ENCODE measurements at regions not wholly inside any gene's neighbourhood (a gene's known extent, or its start where the extent isn't known, plus 50 kb on each side); places are given as distances from the start of the nearest gene placed in this dataset.
"Not testable (repeated sequence)": the region's sequence is repeated elsewhere in the genome, so short reads cannot be mapped to it uniquely, and the experiment has no call there.

DNA sequence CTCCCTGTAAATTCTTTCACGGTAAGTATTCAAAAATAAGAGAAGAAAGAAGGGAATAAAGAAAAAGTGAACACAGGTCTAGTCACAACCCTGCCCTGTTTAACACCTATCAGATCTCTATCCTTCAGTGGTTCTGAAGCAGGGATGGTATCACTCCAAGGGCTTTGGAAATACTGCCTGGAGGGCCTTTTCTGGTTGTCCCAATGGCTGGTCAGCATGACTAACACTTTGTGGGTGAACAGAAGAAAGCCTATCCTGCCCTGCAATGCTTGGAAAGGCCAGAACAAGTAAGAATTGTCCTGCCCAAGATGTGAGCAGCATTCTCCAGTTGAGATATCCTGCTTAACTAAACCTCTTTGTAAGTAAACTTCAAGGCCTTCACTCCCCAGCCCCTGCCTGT, 124.9 kb downstream of the TMEM167A start:
- DNase-seq = no peak

- DNase-seq = not testable (repeated sequence)
These were observed 132.9 kb downstream of the TMEM167A start for GRCh38 chr5:82944267-82944666.

- DNase-seq = no peak
These were observed 134.9 kb downstream of the TMEM167A start for GRCh38 chr5:82942083-82942881.

- DNase-seq = no peak
These were observed 138.1 kb downstream of the TMEM167A start for GRCh38 chr5:82938901-82939725.

DNA sequence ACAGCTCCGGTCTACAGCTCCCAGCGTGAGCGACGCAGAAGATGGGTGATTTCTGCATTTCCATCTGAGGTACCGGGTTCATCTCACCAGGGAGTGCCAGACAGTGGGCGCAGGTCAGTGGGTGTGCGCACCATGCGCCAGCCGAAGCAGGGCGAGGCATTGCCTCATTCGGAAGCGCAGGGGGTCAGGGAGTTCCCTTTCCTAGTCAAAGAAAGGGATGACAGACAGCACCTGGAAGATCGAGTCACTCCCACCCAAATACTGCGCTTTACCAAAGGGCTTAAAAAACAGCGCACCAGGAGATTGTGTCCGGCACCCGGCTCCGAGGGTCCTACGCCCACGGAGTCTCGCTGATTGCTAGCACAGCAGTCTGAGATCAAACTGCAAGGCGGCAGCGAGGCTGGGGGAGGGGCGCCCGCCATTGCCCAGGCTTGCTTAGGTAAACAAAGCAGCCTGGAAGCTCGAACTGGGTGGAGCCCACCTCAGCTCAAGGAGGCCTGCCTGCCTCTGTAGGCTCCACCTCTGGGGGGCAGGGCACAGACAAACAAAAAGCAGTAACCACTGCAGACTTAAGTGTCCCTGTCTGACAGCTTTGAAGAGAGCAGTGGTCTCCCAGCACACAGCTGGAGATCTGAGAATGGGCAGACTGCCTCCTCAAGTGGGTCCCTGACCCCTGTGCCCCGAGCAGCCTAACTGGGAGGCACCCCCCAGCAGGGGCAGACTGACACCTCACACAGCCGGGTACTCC, 144.5 kb downstream of the TMEM167A start:
- not testable (repeated sequence) for DNase-seq

DNA sequence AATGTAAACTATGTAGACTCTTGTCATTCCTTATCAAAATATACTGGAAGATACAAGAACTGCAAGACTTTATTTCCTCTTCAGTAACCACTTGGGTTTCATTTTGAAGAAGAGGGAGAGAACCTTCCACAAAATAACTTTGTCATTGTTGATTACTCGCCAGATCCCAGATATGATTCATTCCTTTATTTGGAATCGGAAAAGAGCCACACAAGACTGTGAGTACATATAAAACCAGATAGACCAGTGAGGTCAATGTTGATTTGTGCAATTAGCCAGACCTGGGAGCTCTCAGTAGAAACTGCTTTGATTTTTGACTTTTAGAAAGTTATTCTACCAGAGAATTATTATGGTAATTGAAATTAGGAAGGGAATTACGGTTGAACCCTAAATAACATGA, 146.1 kb downstream of the TMEM167A start:
- no peak for DNase-seq

- no peak for DNase-seq
These were observed 152.2 kb downstream of the TMEM167A start for GRCh38 chr5:82925061-82925411.

DNA sequence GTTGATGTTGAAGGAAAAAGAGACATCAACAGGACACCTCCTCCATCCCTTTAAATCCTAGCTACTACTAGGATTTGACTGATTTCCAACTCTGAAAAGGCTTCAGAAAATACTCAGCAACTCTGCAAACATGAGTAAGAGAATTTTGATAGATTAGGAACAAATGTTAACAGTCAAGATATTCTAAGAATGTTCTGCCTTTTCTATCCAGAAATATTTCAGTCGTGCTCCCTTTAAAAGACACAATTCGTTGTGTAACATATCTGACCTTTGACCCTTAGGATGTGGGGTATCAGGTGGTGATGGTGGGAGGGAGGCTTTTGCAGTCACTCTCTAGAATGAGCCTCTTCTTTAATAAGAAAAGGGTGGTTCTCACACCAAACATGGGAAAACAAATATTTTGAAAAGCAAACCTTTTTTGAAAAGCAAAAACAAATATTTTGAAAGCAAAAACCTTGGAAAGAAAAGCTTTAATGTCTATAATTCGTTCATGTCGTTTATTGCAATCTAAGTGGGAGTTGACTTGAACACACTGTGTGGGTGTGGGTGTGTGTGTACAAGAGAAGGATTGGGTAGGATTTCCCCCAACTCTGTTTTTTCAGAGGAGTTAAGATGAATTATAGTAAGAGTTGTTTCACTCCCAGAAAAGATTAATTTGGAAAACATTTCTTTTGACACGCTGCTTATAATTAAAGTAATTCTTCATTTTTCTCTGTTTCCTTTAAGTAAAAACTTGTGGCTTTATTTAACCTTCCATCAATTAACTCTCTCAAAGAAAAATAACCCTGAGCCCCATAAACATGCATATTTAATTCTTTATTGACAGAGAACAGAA, 152.8 kb downstream of the TMEM167A start:
- no peak for DNase-seq

- DNase-seq = no peak
These were observed 155.0 kb downstream of the TMEM167A start for GRCh38 chr5:82922086-82922734.

GRCh38 chr5:82918311-82919031, 158.7 kb downstream of the TMEM167A start:
- DNase-seq = no peak

DNA sequence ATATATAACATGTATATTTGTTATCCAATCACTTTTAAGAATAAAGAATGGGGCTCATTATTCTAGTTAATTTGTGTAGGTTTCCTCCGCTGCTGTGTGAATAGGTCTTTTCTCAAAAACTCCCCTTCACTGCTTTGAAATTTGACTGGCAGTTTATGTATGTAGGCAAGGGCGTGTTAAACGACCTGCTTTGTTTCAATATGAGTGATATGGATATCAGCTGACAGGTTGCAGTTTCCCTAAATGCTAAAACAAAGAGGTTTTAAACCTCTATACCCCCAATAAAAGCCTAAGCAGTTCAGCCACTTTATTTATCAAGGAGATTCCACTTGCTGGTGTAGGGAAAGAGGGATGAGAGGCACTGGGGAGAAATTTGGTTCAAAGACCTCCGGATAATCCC, 159.6 kb downstream of the TMEM167A start:
- DNase-seq = peak; percentile 10

DNA sequence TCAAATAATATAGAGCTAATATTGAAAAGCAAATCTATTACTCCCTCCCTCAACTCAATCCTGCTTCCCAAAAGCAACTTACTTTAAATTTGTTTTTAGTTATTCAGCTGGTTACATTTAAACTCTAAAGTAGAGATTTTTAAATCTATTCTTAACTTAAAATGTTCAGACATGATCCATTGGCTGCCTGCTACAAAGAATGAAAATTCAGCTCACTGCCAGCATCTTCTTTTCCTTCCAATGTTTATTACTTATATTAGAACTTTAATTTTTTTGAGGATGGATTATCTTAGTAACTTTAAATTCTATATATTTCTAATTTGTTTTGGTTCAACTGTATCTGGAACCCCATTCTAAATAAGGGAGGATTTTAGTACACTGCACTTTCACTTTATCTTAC, 163.2 kb downstream of the TMEM167A start:
- no peak for DNase-seq

- no peak for DNase-seq
These were observed 164.7 kb downstream of the TMEM167A start for GRCh38 chr5:82912462-82912861.

DNA sequence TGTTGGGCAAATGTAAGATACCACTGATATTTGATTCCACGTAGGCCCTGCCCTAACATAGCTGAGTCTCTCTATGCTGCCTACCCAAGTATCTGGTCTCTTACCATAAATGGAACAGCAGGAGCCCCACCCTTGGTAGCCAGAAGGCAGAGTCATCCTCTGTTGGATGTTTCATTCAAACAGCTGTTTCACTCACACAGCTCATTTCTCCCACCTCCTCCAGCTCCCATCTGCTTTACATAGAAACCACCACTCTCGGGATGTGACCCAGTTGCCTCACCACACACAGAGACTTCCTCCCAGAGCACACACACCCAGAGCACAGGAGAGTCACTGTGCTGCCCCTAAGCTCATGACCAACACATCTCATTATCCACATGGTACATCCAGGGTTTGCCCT, 165.3 kb downstream of the TMEM167A start:
- peak; percentile 3 for DNase-seq

DNA sequence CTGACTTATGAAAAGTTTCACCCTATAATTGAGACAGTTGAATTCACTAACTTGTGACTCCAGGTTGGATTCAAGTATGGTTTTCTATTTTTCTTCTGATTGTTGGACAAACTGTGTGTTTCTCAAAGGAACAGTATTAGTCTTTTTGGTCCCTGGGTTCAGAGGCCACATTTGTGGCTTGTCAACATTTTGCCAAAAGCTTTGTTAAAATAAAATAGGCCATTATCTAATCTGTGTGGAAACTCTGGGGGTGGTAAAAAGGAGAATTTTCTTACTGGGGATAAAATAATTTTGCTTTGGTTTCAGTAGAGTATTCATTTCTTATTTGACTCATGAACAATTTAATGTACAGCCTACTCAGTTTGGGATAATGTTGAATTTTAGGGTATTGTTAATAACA, 166.3 kb downstream of the TMEM167A start:
- DNase-seq = no peak

GRCh38 chr5:82910491-82910890, 166.7 kb downstream of the TMEM167A start:
- DNase-seq = no peak

GRCh38 chr5:82909771-82910170, 167.4 kb downstream of the TMEM167A start:
- no peak for DNase-seq

GRCh38 chr5:82905986-82906385, 171.2 kb downstream of the TMEM167A start:
- no peak for DNase-seq

DNA sequence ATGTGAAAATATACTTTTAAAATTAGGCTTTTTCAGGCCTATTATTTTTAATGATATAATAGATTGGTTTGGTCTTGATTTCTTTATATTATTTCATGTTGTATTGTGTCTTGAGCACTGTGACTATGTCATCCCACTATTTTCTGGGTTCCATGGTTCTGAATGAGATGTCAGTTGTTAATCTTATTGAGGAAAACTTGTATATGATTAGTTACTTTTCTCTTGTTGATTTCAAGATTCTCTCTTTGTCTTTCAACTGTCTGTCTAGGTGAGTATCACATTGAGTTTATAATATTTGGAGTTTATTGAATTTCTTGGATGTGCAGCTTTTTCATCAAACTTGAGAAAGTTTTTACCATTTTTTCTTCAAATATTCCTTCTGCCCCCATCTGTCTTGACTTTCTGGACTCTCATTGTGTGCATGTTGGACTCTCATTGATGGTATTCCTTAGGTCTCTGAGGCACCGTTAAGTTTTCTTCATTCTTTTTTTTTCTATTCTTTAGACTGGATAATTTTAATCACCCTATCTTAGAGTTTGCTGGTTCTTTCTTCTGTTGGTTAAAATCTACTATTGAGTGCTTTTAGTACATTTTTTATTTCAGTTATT, 175.8 kb downstream of the TMEM167A start:
- DNase-seq = no peak

DNA sequence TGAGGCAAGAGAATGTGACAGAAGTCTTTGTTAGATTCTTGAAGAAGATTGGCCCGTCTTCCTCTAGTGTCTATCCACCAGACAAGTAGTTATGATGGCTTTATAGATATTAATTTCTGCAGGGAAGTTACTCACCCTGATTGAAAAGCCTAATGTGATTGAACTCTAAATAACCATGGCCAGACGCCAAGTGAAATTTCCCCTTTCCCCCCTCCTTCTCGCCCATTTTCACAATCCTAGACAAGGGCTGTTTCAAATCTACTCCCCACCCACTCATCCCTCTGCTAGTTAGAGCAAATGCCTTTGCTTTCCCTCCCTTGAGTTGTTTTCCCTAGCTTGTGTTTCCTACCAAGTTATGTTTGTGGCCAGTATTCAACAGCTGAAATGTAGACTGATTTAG, 182.5 kb downstream of the TMEM167A start:
- DNase-seq = no peak

DNA sequence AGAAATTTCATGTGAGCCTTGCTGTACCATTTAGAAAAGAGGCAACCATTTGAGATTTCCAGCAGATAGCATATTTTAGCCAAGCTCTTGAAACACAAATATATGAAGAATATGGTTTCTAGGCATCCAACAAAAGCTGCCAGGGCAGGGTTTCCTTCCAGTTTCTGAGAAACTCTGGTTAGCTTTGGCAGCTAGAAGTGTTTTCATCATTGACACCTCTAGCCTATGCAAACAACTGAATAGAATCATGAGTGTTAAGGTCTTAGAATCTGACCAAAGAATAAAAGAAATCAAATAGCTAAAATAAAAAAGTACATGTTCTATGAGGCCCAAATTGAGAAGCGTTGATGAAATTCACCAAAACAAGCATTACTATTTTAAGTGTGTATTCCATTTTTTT, 188.1 kb downstream of the TMEM167A start:
- DNase-seq = no peak

Data from activated CD4-positive, alpha-beta T cell treated with anti-CD3 and anti-CD28 coated beads, Interleukin-10, Interleukin-2, amounts not matched to agents 100 ng/mL and 50 ng/mL, durations not matched to agents 16 hours and 8 hours (primary cell).